H1 (cell line): ENCODE measurements at regions not wholly inside any gene's neighbourhood (a gene's known extent, or its start where the extent isn't known, plus 50 kb on each side); places are given as distances from the start of the nearest gene placed in this dataset.

Experiments
- CTCF ChIA-PET: fragments of 300-600 bp; sonication (Branson Sonifier 250); formaldehyde crosslinking; loops from one replicate; lab custom pipeline; 2021; ENCODE audit not compliant: partially characterized antibody; lab: Charles Lee
- POLR2A ChIA-PET: fragments of 300-600 bp; sonication (Branson Sonifier 250); formaldehyde crosslinking; loops from one replicate; lab custom pipeline; 2021; ENCODE audit warnings: inconsistent platforms; ENCODE audit not compliant: partially characterized antibody; lab: Charles Lee
- DNase-seq, 2 experiments: peaks; one replicate each; pipeline versions ENCODE4 v3.0.0 to v3.0.0-alpha.2; 2010 to 2022; ENCODE audit warnings: low spot score in 2 of 2, low read depth in 1 of 2, mixed read lengths in 1 of 2
- FAIRE-seq: peaks from 2 replicates; lab custom pipeline; 2011; peaks lifted over from hg19 to GRCh38; lab: Jason Lieb, UNC
- H2AFZ ChIP-seq: 2 replicates; pipeline ENCODE4 v1.8.1; 2012; ENCODE audit warnings: low read length, inconsistent platforms
- H2AK5ac ChIP-seq: 2 replicates; pipeline ENCODE4 v1.6.1; 2013; ENCODE audit warnings: low read depth, low read length
- H2BK120ac ChIP-seq: replicated peaks from 2 replicates; pipeline ENCODE3; 2013; ENCODE audit warnings: low read depth, low read length, inconsistent platforms
- H2BK12ac ChIP-seq: 2 replicates; pipeline ENCODE4 v1.6.1; 2013; ENCODE audit warnings: low read depth, low read length
- H2BK15ac ChIP-seq: 2 replicates; pipeline ENCODE4 v1.6.1; 2013; ENCODE audit warnings: low read length
- H2BK20ac ChIP-seq: 2 replicates; pipeline ENCODE4 v1.6.1; 2013; ENCODE audit warnings: low read length
- H2BK5ac ChIP-seq: 2 replicates; pipeline ENCODE4 v1.6.1; 2013; ENCODE audit warnings: low read depth, low read length
- H3K14ac ChIP-seq: 2 replicates; pipeline ENCODE4 v1.6.1; 2013; ENCODE audit warnings: inconsistent platforms; ENCODE audit not compliant: insufficient read length
- H3K18ac ChIP-seq: 2 replicates; pipeline ENCODE4 v1.6.1; 2013; ENCODE audit warnings: low read length; ENCODE audit errors: extremely low read depth
- H3K23ac ChIP-seq: 2 replicates; pipeline ENCODE4 v1.6.1; 2013; ENCODE audit warnings: inconsistent platforms; ENCODE audit not compliant: insufficient read length
- H3K23me2 ChIP-seq: 2 replicates; pipeline ENCODE4 v1.6.1; 2013; ENCODE audit warnings: low read depth, low read length
- H3K27ac ChIP-seq: 2 replicates; pipeline ENCODE4 v1.6.1; 2011; ENCODE audit warnings: low read depth, low read length, inconsistent platforms
- H3K27me3 ChIP-seq, 4 experiments: replicated peaks in 1 of 4; 1 replicate in 1 of 4; 2 replicates in 3 of 4; pipeline versions ENCODE4 v1.6.1 to v1.8.1; 2011 to 2013; ENCODE audit warnings: low read length in 3 of 4, mild to moderate bottlenecking in 3 of 4, inconsistent platforms in 2 of 4, mixed read lengths in 2 of 4, moderate library complexity in 1 of 4; ENCODE audit not compliant: control insufficient read depth in 3 of 4, insufficient read depth in 3 of 4; ENCODE audit errors: extremely low read depth in 1 of 4
- H3K36me3 ChIP-seq, 4 experiments: 2 replicates each; pipeline versions ENCODE4 v1.6.1 to v1.8.1; 2011 to 2013; ENCODE audit warnings: mild to moderate bottlenecking in 4 of 4, low read length in 3 of 4, moderate library complexity in 2 of 4, control low read depth in 1 of 4, inconsistent platforms in 1 of 4; ENCODE audit not compliant: insufficient read depth in 4 of 4, control insufficient read depth in 2 of 4
- H3K4ac ChIP-seq: replicated peaks from 2 replicates; pipeline ENCODE3; 2013; ENCODE audit warnings: low read length, low read depth, mixed read lengths, inconsistent platforms; ENCODE audit not compliant: insufficient read length
- H3K4me1 ChIP-seq, 4 experiments: replicated peaks in 1 of 4; 1 replicate in 1 of 4; 2 replicates in 3 of 4; pipeline versions ENCODE4 v1.6.1 to v1.8.1; 2011 to 2013; ENCODE audit warnings: low read length in 3 of 4, inconsistent platforms in 2 of 4, mixed read lengths in 1 of 4; ENCODE audit not compliant: insufficient read depth in 4 of 4, control insufficient read depth in 3 of 4
- H3K4me2 ChIP-seq, 2 experiments: 2 replicates each; pipeline versions ENCODE4 v1.6.1 to v1.8.1; 2011 to 2013; ENCODE audit warnings: low read depth in 2 of 2, low read length in 2 of 2, control low read depth in 1 of 2, inconsistent platforms in 1 of 2, mild to moderate bottlenecking in 1 of 2; ENCODE audit not compliant: insufficient read depth in 1 of 2
- H3K4me3 ChIP-seq, 4 experiments: fragments of 200-600, 300-600 bp in 1 of 4; sonication (generic), shearing (Covaris generic), sonication (Bioruptor Twin) in 1 of 4; 2 replicates each; pipeline versions ENCODE4 v1.5.1 to v1.8.1; 2011 to 2016; ENCODE audit warnings: low read length in 4 of 4, low read depth in 3 of 4, control low read depth in 2 of 4, inconsistent platforms in 2 of 4, mild to moderate bottlenecking in 2 of 4, mixed read lengths in 1 of 4, moderate library complexity in 1 of 4; ENCODE audit not compliant: insufficient read depth in 2 of 4; ENCODE audit errors: extremely low read depth in 1 of 4
- H3K56ac ChIP-seq: replicated peaks from 2 replicates; pipeline ENCODE3; 2013; ENCODE audit warnings: low read depth, mild to moderate bottlenecking, mixed read lengths, low read length, inconsistent platforms; ENCODE audit not compliant: insufficient read length
- H3K79me1 ChIP-seq: 2 replicates; pipeline ENCODE4 v1.6.1; 2013; ENCODE audit warnings: low read depth, low read length, control low read depth
- H3K79me2 ChIP-seq, 2 experiments: 2 replicates each; pipeline versions ENCODE4 v1.6.1 to v1.8.1; 2012 to 2013; ENCODE audit warnings: low read length in 2 of 2, mild to moderate bottlenecking in 2 of 2, inconsistent platforms in 1 of 2; ENCODE audit not compliant: insufficient read depth in 2 of 2, control insufficient read depth in 1 of 2
- H3K9ac ChIP-seq, 4 experiments: replicated peaks in 1 of 4; 1 replicate in 1 of 4; 2 replicates in 3 of 4; pipeline versions ENCODE4 v1.6.1 to v1.8.1; 2011 to 2013; ENCODE audit warnings: low read depth in 3 of 4, low read length in 3 of 4, control low read depth in 2 of 4, mild to moderate bottlenecking in 2 of 4, moderate library complexity in 2 of 4, inconsistent platforms in 1 of 4; ENCODE audit errors: extremely low read depth in 1 of 4
- H3K9me3 ChIP-seq, 2 experiments: 2 replicates each; pipeline versions ENCODE4 v1.6.1 to v1.8.1; 2012 to 2013; ENCODE audit warnings: mild to moderate bottlenecking in 2 of 2, moderate library complexity in 2 of 2, control low read depth in 1 of 2, inconsistent platforms in 1 of 2, low read depth in 1 of 2, low read length in 1 of 2, mixed read lengths in 1 of 2; ENCODE audit not compliant: insufficient read depth in 2 of 2
- H4K20me1 ChIP-seq, 2 experiments: replicated peaks in 1 of 2; 2 replicates each; pipeline versions ENCODE3 to v1.8.1; 2011 to 2013; ENCODE audit warnings: inconsistent platforms in 2 of 2, low read length in 2 of 2, mild to moderate bottlenecking in 1 of 2; ENCODE audit not compliant: insufficient read depth in 2 of 2, control insufficient read depth in 1 of 2
- H4K5ac ChIP-seq: 2 replicates; pipeline ENCODE4 v1.6.1; 2013; ENCODE audit warnings: low read length, low read depth, mixed read lengths, inconsistent platforms; ENCODE audit not compliant: insufficient read length
- H4K8ac ChIP-seq: 2 replicates; pipeline ENCODE4 v1.8.0; 2013; ENCODE audit warnings: mild to moderate bottlenecking, moderate library complexity, low read length, inconsistent platforms; ENCODE audit not compliant: insufficient read depth; ENCODE audit errors: extremely low read depth
- H4K91ac ChIP-seq: replicated peaks from 2 replicates; pipeline ENCODE3; 2013; ENCODE audit warnings: low read length, mixed read lengths, inconsistent platforms; ENCODE audit not compliant: insufficient read length
- CBX8 ChIP-seq: fragments of 300-800, 300-1000 bp; sonication (generic); IDR thresholded peaks from 2 replicates; pipeline ENCODE4 v1.7.1; 2016; ENCODE audit warnings: low read depth, low read length, borderline replicate concordance
- CEBPB ChIP-seq: IDR thresholded peaks from 2 replicates; pipeline ENCODE4 v1.6.1; 2012; ENCODE audit warnings: low read depth, low read length
- CHD2 ChIP-seq: IDR thresholded peaks from 2 replicates; pipeline ENCODE4 v1.6.1; 2012; ENCODE audit warnings: low read length, improper control_type of control experiment
- CTBP2 ChIP-seq: IDR thresholded peaks from 2 replicates; pipeline ENCODE4 v1.7.0; 2011; ENCODE audit warnings: borderline replicate concordance, mild to moderate bottlenecking, moderate library complexity, mixed read lengths, low read length; ENCODE audit not compliant: insufficient read depth, insufficient read length
- JUND ChIP-seq: IDR thresholded peaks from 2 replicates; pipeline ENCODE4 v1.6.1; 2011; ENCODE audit warnings: mild to moderate bottlenecking, improper control_type of control experiment, low read length
- SP1 ChIP-seq: IDR thresholded peaks from 2 replicates; pipeline ENCODE4 v1.6.1; 2011; ENCODE audit warnings: low read depth, low read length
- SP4 ChIP-seq: IDR thresholded peaks from 2 replicates; pipeline ENCODE4 v1.6.1; 2012; ENCODE audit warnings: low read length, inconsistent platforms
- YY1 ChIP-seq: IDR thresholded peaks from 2 replicates; pipeline ENCODE4 v1.6.1; 2011; ENCODE audit warnings: low read depth, mild to moderate bottlenecking, low read length
- WGBS, 2 experiments: shearing (Covaris generic) in 1 of 2; methylation state at CpG; one replicate each; pipeline versions ENCODE4 v1.1.6 to v1.1.7; 2013 to 2015; ENCODE audit warnings: low lambda C conversion rate in 2 of 2, mixed read lengths in 2 of 2, inconsistent platforms in 1 of 2, low coverage in 1 of 2, missing lambda C conversion rate in 1 of 2; ENCODE audit not compliant: insufficient replicate concordance in 2 of 2, insufficient coverage in 1 of 2, insufficient read length in 1 of 2; ENCODE audit errors: extremely low coverage in 1 of 2, missing lambda C conversion rate in 1 of 2; 5-methylcytosine and 5-hydroxymethylcytosine counted together
- TF ChIP-seq, protein P1 (sequence below), 3 experiments: IDR thresholded peaks; 1 replicate in 2 of 3; 2 replicates in 1 of 3; pipeline versions ENCODE4 v1.5.1 to v1.6.1; 2011; ENCODE audit warnings: low read length in 3 of 3, mild to moderate bottlenecking in 3 of 3, inconsistent platforms in 2 of 3, low read depth in 1 of 3, moderate library complexity in 1 of 3; ENCODE audit not compliant: insufficient read depth in 1 of 3; ENCODE audit errors: control extremely low read depth in 1 of 3

- H2BK20ac ChIP-seq, result no peak overlapping the region
- H4K8ac ChIP-seq, result no peak overlapping the region
- TF ChIP-seq CEBPB (no peak), CHD2 (no peak), CBX8 (no peak), JUND (no peak), YY1 (no peak), CTBP2 (no peak), SP4 (no peak), SP1 (no peak)
- TF ChIP-seq, protein P1, sequence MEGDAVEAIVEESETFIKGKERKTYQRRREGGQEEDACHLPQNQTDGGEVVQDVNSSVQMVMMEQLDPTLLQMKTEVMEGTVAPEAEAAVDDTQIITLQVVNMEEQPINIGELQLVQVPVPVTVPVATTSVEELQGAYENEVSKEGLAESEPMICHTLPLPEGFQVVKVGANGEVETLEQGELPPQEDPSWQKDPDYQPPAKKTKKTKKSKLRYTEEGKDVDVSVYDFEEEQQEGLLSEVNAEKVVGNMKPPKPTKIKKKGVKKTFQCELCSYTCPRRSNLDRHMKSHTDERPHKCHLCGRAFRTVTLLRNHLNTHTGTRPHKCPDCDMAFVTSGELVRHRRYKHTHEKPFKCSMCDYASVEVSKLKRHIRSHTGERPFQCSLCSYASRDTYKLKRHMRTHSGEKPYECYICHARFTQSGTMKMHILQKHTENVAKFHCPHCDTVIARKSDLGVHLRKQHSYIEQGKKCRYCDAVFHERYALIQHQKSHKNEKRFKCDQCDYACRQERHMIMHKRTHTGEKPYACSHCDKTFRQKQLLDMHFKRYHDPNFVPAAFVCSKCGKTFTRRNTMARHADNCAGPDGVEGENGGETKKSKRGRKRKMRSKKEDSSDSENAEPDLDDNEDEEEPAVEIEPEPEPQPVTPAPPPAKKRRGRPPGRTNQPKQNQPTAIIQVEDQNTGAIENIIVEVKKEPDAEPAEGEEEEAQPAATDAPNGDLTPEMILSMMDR (IDR thresholded peaks at IDR 0.05; ENCODE audit: control extremely low read depth in 1 of 3, insufficient read depth in 1 of 3, low read depth in 1 of 3, low read length in 3 of 3), result no peak
- H3K79me1 ChIP-seq, result no peaks in the 10 kb centered on the region
- H3K9ac ChIP-seq, result no peak overlapping the region
- H4K5ac ChIP-seq, result no peak overlapping the region
- no peak overlapping the region for H2BK5ac ChIP-seq
- no peak overlapping the region for H3K4me3 ChIP-seq
- no peak overlapping the region for H3K4me2 ChIP-seq
- WGBS, 2 experiments, result 85% methylated on average over 11 of the region's 19 CpGs; no CpG with 5 or more reads in 1 of the 2 experiments
- no peaks in the 10 kb centered on the region for H4K20me1 ChIP-seq
- H3K4me1 ChIP-seq, result peaks cover 0 to 2% (median 0%) of the 10 kb centered on the region in 4 experiments; a peak in 1 of 7 replicates
- no peak overlapping the region for H2AFZ ChIP-seq
- no peak overlapping the region for H3K4ac ChIP-seq
- no peak overlapping the region for H3K56ac ChIP-seq
- H3K18ac ChIP-seq, result no peak overlapping the region
- CTCF ChIA-PET, result interaction anchor here (1.0 to 1.8 kb wide), 3 partner anchors 10 to 251 kb away, joined by 3 to 8 read pairs (median 3); no protein-coding TSS in a partner anchor
- no peak overlapping the region for H3K23ac ChIP-seq
- FAIRE-seq (no peak), DNase-seq (no peak)
- H2BK12ac ChIP-seq, result no peak overlapping the region
- H2BK15ac ChIP-seq, result no peak overlapping the region
- H3K9me3 ChIP-seq, result no peaks in the 10 kb centered on the region
- H4K91ac ChIP-seq, result no peak overlapping the region
- no peak overlapping the region for H3K27ac ChIP-seq
- no peak overlapping the region for H2BK120ac ChIP-seq
- no peaks in the 10 kb centered on the region for H3K27me3 ChIP-seq
- H3K14ac ChIP-seq, result no peak overlapping the region
- no peaks in the 10 kb centered on the region for H3K79me2 ChIP-seq
- H3K36me3 ChIP-seq, result no peaks in the 10 kb centered on the region
- POLR2A ChIA-PET, result no interaction called here
- no peak overlapping the region for H2AK5ac ChIP-seq
- no peaks in the 10 kb centered on the region for H3K23me2 ChIP-seq
Observed at GRCh38 chr9:135029871-135030565, 57.5 kb upstream of the OLFM1 start.
